GM23248 (cell line): ENCODE measurements at regions not wholly inside any gene's neighbourhood (a gene's known extent, or its start where the extent isn't known, plus 50 kb on each side); places are given as distances from the start of the nearest gene placed in this dataset.
"Not testable (repeated sequence)": the region's sequence is repeated elsewhere in the genome, so short reads cannot be mapped to it uniquely, and the experiment has no call there.

Source experiments
- EZH2 ChIP-seq: fragments of 200-600 bp; sonication (generic); IDR thresholded peaks from 2 replicates; pipeline ENCODE4 v1.6.1; 2018; ENCODE audit warnings: antibody characterized with exemption, mild to moderate bottlenecking; ENCODE audit not compliant: insufficient read depth, poor library complexity, severe bottlenecking
- EZH2phosphoT487 ChIP-seq: fragments of 200-600 bp; sonication (generic); IDR thresholded peaks from 2 replicates; pipeline ENCODE4 v1.6.1; 2018; ENCODE audit warnings: antibody characterized with exemption, moderate library complexity, mild to moderate bottlenecking, low read depth; ENCODE audit not compliant: insufficient read depth

GRCh38 chr21:5118296-5118679 lies 5403.1 kb upstream of the TPTE start:
- not testable (repeated sequence) for TF ChIP-seq EZH2, EZH2phosphoT487
